GM12891 (cell line): ENCODE measurements at regions not wholly inside any gene's neighbourhood (a gene's known extent, or its start where the extent isn't known, plus 50 kb on each side); places are given as distances from the start of the nearest gene placed in this dataset.

Experiments
- POLR2A ChIP-seq: IDR thresholded peaks from 2 replicates; pipeline ENCODE4 v1.6.1; 2011; ENCODE audit warnings: low read depth, low read length, control low read depth
- POLR2AphosphoS5 ChIP-seq: IDR thresholded peaks from 2 replicates; pipeline ENCODE4 v1.6.1; 2011; ENCODE audit warnings: low read depth, low read length, control low read depth
- SPI1 ChIP-seq: IDR thresholded peaks from 2 replicates; pipeline ENCODE4 v1.6.1; 2011; ENCODE audit warnings: low read depth, low read length, control low read depth
- TAF1 ChIP-seq: IDR thresholded peaks from 2 replicates; pipeline ENCODE4 v1.6.1; 2011; ENCODE audit warnings: low read depth, low read length, control low read depth

- TF ChIP-seq POLR2AphosphoS5: no peak
- TF ChIP-seq TAF1: no peak
- no peak for TF ChIP-seq POLR2A
- TF ChIP-seq SPI1: no peak
Observed at GRCh38 chr6:92828788-92829187, 590.6 kb downstream of the EPHA7 start.
